ENCODE measurements at regions not wholly inside any gene's neighbourhood (a gene's known extent, or its start where the extent isn't known, plus 50 kb on each side); places are given as distances from the start of the nearest gene placed in this dataset.

- TF ChIP-seq POLR2AphosphoS5 (IDR thresholded peaks at IDR 0.05; ENCODE audit: low read depth, low read length) (no peak), REST (IDR thresholded peaks at IDR 0.05; ENCODE audit: insufficient read depth in 1 of 2, low read depth in 2 of 2, low read length in 2 of 2) (no peak)
Measured at GRCh38 chr5:60445921-60446320, 254.0 kb downstream of the DEPDC1B start.
